Colonic mucosa (tissue), 4 donors: ENCODE measurements at regions not wholly inside any gene's neighbourhood (a gene's known extent, or its start where the extent isn't known, plus 50 kb on each side); places are given as distances from the start of the nearest gene placed in this dataset.

Experiments
- DNase-seq: peaks from one replicate; pipeline ENCODE4 v3.0.0-alpha.2; 2020
- H3K27ac ChIP-seq: fragments of 200-600 bp; one replicate; pipeline ENCODE4 v1.8.0; 2021
- H3K27me3 ChIP-seq: fragments of 200-600 bp; one replicate; pipeline ENCODE4 v1.8.0; 2021
- H3K36me3 ChIP-seq: fragments of 200-600 bp; one replicate; pipeline ENCODE4 v1.8.0; 2021
- H3K4me1 ChIP-seq: fragments of 200-600 bp; one replicate; pipeline ENCODE4 v1.8.0; 2021; ENCODE audit warnings: mild to moderate bottlenecking
- H3K4me3 ChIP-seq: fragments of 200-600 bp; one replicate; pipeline ENCODE4 v1.8.0; 2021
- H3K9ac ChIP-seq, 2 donors: one replicate each; pipeline ENCODE4 v1.7.0; 2013; ENCODE audit warnings: control low read depth in 2 of 2, low read depth in 2 of 2, low read length in 2 of 2
- H3K9me3 ChIP-seq: fragments of 200-600 bp; one replicate; pipeline ENCODE4 v1.8.0; 2021
- CTCF ChIP-seq: fragments of 200-600 bp; IDR thresholded peaks from one replicate; pipeline ENCODE4 v1.8.0; 2022; ENCODE audit warnings: antibody characterized with exemption, mild to moderate bottlenecking
- intact Hi-C: fragments of 100-400 bp; cut with DNase I; formaldehyde crosslinking; loops from one replicate; pipeline ENCODE4 v1.14.1; 2022
- donor health status: healthy.
- donor health status: DM: no; HTN: no; CAD: no.
- donor health status: DM: no; HTN: no; CAD: no.

GRCh38 chr12:58523360-58523759 is 396.9 kb downstream of the LRIG3 start:
- Histone ChIP-seq H3K9ac (no peak overlapping the region), H3K36me3 (no peaks in the 10 kb centered on the region), H3K27me3 (no peaks in the 10 kb centered on the region), H3K4me1 (no peaks in the 10 kb centered on the region), H3K4me3 (no peak overlapping the region), H3K9me3 (no peaks in the 10 kb centered on the region), H3K27ac (no peak overlapping the region)
- no peak for TF ChIP-seq CTCF
- intact Hi-C loops, result no loop called here
- no peak for DNase-seq

GRCh38 chr12:58528271-58528670 is 392.0 kb downstream of the LRIG3 start:
- no peaks in the 10 kb centered on the region for H3K4me1 ChIP-seq
- H3K4me3 ChIP-seq, result no peak overlapping the region
- H3K27me3 ChIP-seq, result no peaks in the 10 kb centered on the region
- no peaks in the 10 kb centered on the region for H3K36me3 ChIP-seq
- no peak for TF ChIP-seq CTCF
- H3K9me3 ChIP-seq, result no peaks in the 10 kb centered on the region
- no peak overlapping the region for H3K9ac ChIP-seq
- no peak overlapping the region for H3K27ac ChIP-seq
- intact Hi-C loops, result no loop called here
- DNase-seq, result no peak

GRCh38 chr12:58529114-58529665 is 391.1 kb downstream of the LRIG3 start:
- H3K9ac ChIP-seq, result no peak overlapping the region
- H3K27me3 ChIP-seq, result no peaks in the 10 kb centered on the region
- intact Hi-C loops, result no loop called here
- no peak overlapping the region for H3K27ac ChIP-seq
- no peaks in the 10 kb centered on the region for H3K4me1 ChIP-seq
- H3K4me3 ChIP-seq, result no peak overlapping the region
- no peak for TF ChIP-seq CTCF
- H3K36me3 ChIP-seq, result no peaks in the 10 kb centered on the region
- H3K9me3 ChIP-seq, result no peaks in the 10 kb centered on the region
- DNase-seq, result no peak

GRCh38 chr12:58529897-58530741 is 390.2 kb downstream of the LRIG3 start:
- Histone ChIP-seq H3K9ac (no peak overlapping the region), H3K9me3 (no peaks in the 10 kb centered on the region), H3K4me1 (no peaks in the 10 kb centered on the region), H3K27me3 (no peaks in the 10 kb centered on the region), H3K27ac (no peak overlapping the region), H3K36me3 (no peaks in the 10 kb centered on the region), H3K4me3 (no peak overlapping the region)
- intact Hi-C loops, result no loop called here
- DNase-seq, result no peak
- no peak for TF ChIP-seq CTCF

GRCh38 chr12:58530742-58531062 is 389.6 kb downstream of the LRIG3 start:
- intact Hi-C loops, result no loop called here
- Histone ChIP-seq H3K36me3 (no peaks in the 10 kb centered on the region), H3K27me3 (no peaks in the 10 kb centered on the region), H3K9ac (no peak overlapping the region), H3K4me3 (no peak overlapping the region), H3K9me3 (no peaks in the 10 kb centered on the region), H3K4me1 (no peaks in the 10 kb centered on the region), H3K27ac (no peak overlapping the region)
- no peak for TF ChIP-seq CTCF
- no peak for DNase-seq
